ENCODE measurements at regions not wholly inside any gene's neighbourhood (a gene's known extent, or its start where the extent isn't known, plus 50 kb on each side); places are given as distances from the start of the nearest gene placed in this dataset.

DNA sequence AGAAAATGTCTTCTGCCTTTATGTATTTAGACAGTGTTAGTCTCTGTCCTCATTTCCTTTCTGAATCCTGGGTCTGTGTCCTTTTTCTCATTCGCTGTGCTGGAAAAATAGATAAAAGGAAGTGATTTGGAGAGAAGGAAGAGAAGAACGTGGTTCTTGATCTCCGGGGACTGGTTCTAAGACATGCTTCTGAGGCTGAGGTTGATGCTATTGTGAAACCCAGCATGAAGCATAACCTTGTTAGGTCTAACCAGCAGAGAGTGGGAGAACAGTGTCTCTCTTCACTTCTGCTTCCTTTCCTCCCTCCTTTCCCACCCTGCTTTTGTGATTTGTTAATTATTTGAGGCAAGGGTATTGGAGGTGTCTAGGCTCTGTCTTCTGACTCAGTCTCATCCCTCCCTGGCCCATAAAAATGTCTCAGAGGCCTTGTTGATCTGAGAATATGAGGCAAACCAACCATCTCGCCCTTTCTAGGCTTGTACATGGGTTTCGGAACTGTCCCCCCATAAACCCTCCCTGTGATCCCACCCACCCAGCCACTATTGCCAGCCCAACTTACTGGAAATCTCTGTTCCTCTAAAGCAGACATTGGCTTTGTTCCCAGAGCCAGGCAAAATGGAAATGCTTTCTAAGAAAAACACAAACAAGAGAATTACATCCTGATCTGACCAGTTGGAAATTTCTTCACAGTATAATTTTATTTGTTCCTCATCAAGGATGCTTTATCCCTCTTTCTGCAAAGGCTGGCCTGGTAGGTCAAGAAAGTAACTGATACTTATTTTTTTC is 360.6 kb upstream of the TNP1 start:
- Histone ChIP-seq H3K4me1 (ENCODE audit: insufficient read depth, low read length) (no peaks in the 10 kb centered on the region), H3K9ac (ENCODE audit: low read depth, low read length) (no peak overlapping the region)

DNA sequence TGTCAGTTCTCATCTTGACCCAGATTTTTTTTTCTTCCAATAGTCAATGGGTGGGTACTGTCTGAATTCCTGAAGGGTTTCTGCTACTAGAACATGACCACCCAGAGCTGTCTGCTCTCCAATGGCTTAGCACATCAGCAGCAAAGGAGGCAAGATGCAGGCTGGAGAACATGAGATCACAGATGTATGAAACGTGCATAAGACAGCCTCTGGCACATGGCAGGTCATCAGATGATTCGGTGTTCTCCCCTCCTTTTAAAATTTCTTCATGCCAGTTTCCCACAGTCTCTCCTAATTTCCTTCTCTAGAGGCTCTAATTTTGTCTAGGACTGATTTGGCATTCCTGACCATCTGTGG is 359.3 kb upstream of the TNP1 start:
- H3K36me3 ChIP-seq (ENCODE audit: insufficient read depth, low read length): no peaks in the 10 kb centered on the region

More for the DNA sequence above, 360.6 kb upstream of the TNP1 start:
- H3K9me3 ChIP-seq (ENCODE audit: control insufficient read depth, insufficient read depth, low read length): no peaks in the 10 kb centered on the region
- H3K36me3 ChIP-seq (ENCODE audit: insufficient read depth, low read length): no peaks in the 10 kb centered on the region

DNA sequence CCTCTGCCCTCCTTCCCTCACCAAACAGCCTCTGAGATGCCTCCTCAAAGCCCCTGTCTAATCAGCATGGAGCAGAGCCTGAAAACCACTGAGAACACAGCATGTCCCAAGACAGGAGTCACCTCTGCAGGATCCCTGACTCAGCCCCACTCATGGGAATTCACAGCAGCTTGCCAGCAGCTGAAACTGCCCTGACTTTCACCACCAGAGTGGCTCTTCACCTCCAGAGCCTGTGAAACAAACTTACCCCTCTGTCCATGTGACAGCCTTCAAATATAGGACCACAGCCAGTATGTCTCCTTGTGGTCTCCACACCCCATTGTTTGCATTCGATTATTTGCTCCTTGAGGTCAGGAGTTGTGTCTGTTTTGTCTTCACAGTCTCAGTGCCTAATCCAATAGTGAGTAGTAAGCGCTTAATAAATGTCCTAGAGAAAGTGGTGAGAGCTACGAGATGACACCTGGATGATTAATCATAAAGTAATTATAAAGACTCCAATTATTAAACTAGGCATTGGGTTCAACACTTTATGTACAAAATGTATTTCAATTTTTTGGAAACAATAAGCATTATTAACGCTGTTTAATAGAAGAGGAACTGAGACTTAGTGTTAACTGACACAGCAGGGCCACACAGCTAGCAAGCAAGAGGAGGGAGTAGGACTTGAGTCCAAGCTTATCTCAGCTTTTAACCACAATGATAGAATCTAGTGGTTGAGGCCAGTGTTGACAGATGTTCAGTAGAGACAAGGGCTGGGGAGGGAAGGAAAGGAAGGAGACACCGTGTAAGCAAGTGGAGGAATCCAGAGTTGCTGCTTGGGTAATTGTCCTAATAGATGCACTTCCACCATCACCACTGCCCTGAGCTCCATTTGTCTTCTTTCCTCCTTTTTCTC is 358.7 kb upstream of the TNP1 start:
- Histone ChIP-seq H3K4me1 (ENCODE audit: insufficient read depth, low read length) (no peaks in the 10 kb centered on the region), H3K9ac (ENCODE audit: low read depth, low read length) (no peak overlapping the region), H3K9me3 (ENCODE audit: control insufficient read depth, insufficient read depth, low read length) (no peaks in the 10 kb centered on the region), H3K36me3 (ENCODE audit: insufficient read depth, low read length) (no peaks in the 10 kb centered on the region)

More for the DNA sequence above, 359.3 kb upstream of the TNP1 start:
- Histone ChIP-seq H3K9ac (ENCODE audit: low read depth, low read length) (no peak overlapping the region), H3K9me3 (ENCODE audit: control insufficient read depth, insufficient read depth, low read length) (no peaks in the 10 kb centered on the region), H3K4me1 (ENCODE audit: insufficient read depth, low read length) (no peaks in the 10 kb centered on the region)

DNA sequence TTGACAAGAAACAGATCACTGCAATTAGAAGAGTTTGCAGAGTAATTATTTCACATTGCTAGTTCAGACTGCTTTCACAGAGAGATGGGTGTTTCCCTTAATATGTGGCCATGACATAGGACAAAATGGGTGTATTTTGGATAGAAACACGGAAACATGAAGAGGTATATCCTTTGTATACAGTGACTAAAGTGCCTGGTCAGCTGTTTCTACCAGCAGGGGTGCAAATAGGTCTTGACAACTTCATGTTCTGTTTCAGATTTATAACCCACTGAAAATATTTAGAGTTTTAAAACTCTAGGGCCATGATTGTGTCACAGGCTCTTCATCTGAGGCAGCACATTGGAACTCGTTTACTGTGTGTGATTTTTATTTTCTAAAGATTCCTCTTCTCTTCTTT is 357.1 kb upstream of the TNP1 start:
- Histone ChIP-seq H3K4me1 (ENCODE audit: insufficient read depth, low read length) (no peaks in the 10 kb centered on the region), H3K9ac (ENCODE audit: low read depth, low read length) (no peak overlapping the region), H3K9me3 (ENCODE audit: control insufficient read depth, insufficient read depth, low read length) (no peaks in the 10 kb centered on the region), H3K36me3 (ENCODE audit: insufficient read depth, low read length) (no peaks in the 10 kb centered on the region)

DNA sequence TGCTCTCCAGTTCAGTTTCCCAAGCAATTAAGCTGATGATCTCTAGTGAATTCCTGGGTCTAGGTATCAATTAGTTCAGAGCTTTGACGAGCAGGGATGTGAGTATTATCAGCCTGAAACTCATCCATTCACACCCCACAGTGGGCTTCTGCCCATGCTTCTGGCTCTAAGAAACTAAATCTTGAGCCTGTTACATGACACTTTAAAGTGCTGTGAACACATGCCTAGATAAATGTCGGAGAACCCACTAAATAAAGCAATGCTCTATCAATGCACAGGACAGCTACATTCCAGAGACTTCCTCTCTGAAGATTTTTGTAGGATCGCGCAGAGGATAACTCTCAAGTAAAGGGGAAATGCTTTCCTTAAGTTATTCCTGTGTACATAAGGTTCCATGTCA is 356.5 kb upstream of the TNP1 start:
- Histone ChIP-seq H3K9me3 (ENCODE audit: control insufficient read depth, insufficient read depth, low read length) (no peaks in the 10 kb centered on the region; the same call in 1 of the 2 replicates), H3K36me3 (ENCODE audit: insufficient read depth, low read length) (no peaks in the 10 kb centered on the region), H3K4me1 (ENCODE audit: insufficient read depth, low read length) (no peaks in the 10 kb centered on the region), H3K9ac (ENCODE audit: low read depth, low read length) (no peak overlapping the region)

DNA sequence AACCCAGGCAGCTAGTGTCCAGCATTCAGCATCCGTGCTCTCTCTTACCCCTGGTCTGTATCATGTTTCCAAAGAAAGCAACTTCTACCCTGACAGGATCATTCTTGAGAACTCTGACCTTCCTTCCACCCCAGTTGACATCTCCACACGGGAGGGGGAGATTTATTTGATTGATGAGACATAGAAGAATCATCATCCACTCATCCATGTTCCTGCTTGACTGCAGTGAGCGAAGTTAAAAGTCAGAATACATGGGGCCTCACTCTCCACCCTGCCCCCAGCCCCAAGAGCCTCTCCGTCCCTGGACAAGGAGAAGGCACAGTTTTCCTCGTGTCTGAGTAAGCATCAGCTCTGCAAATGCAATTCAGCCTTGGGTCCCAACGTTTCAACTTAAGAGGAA is 356.0 kb upstream of the TNP1 start:
- H3K36me3 ChIP-seq (ENCODE audit: insufficient read depth, low read length): no peaks in the 10 kb centered on the region
- no peaks in the 10 kb centered on the region for H3K4me1 ChIP-seq (ENCODE audit: insufficient read depth, low read length)
- H3K9me3 ChIP-seq (ENCODE audit: control insufficient read depth, insufficient read depth, low read length): no peaks in the 10 kb centered on the region; the same call in 1 of the 2 replicates
- H3K9ac ChIP-seq (ENCODE audit: low read depth, low read length): no peak overlapping the region

DNA sequence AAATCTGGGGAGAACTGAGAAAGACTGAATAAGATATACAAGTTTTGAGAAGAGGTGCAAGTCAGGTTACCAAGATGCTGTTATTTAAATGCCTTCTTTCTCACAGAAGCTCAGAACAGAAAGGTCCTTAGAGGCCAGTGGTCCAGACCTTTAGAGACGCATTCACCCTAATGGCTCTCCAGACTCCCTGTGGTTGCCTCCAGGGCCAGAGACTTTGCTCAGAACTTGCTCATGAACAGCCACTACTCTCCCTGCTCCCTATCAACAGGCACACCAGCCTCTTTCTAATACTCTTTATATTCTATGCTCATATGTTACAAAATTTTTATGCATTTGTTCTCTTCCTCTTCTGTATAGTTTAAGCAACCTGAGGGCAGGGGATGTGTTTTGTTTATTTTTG is 349.0 kb upstream of the TNP1 start:
- Histone ChIP-seq H3K36me3 (ENCODE audit: insufficient read depth, low read length) (no peaks in the 10 kb centered on the region), H3K4me1 (ENCODE audit: insufficient read depth, low read length) (peaks cover 13% of the 10 kb centered on the region), H3K9ac (ENCODE audit: low read depth, low read length) (no peak overlapping the region)

DNA sequence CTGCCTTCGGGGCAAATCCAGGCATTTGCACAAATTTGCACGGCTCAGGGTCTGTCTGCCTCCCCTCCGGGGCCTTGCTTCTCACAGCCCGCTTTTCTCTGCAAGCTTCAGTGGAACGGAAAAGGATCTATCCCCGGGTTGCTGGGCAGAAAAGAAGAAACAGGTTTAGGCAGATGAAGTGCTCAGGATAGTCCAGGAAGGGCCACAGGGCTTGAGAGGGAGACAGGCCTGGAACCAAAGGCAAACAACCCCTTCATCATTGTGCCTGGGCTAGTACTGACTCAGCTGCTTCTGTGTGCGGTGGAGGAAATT is 347.8 kb upstream of the TNP1 start:
- Histone ChIP-seq H3K4me1 (ENCODE audit: insufficient read depth, low read length) (peaks cover 13% of the 10 kb centered on the region), H3K9me3 (ENCODE audit: control insufficient read depth, insufficient read depth, low read length) (peaks cover 7% of the 10 kb centered on the region; the same call in 1 of the 2 replicates), H3K9ac (ENCODE audit: low read depth, low read length) (no peak overlapping the region), H3K36me3 (ENCODE audit: insufficient read depth, low read length) (no peaks in the 10 kb centered on the region)

More for the DNA sequence above, 349.0 kb upstream of the TNP1 start:
- H3K9me3 ChIP-seq (ENCODE audit: control insufficient read depth, insufficient read depth, low read length): no peaks in the 10 kb centered on the region; the same call in 1 of the 2 replicates

DNA sequence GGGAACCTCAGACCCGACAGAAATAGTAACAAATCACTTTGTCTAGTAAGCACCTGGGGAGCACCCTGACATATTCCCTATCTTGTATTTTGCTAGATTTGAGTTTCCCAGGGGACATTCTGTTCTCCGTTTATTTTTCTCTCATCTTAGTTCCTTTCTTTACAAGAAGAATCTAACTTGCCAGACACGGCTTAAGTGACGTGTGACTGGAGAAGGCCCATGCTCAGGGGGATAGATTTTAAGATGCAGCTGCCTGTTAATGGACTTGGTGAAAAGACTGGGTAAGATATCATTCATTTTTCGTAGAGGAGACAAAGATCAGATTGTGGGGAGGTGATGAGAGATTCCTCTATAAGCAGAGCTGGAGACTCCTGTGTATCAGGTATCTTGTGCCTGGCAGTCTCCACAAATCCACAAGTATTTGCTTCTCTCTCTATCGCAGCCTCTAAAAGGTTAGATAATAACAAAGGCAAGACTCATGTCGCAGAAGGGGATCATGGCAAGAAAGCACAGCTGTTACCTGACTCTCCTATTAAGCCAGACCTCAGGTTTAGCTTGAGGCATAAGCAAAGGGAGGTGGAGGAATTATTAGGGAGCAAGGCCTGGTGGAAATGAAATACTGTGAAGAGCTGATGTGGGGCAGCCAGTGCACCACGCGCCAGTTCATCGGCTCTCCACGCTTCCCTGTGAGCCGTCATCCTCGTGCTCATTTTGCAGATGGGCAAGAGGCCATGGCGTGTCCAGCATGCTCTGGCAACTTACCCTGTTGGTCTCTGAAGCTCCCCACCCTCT is 347.2 kb upstream of the TNP1 start:
- H3K36me3 ChIP-seq (ENCODE audit: insufficient read depth, low read length): no peaks in the 10 kb centered on the region
- H3K9ac ChIP-seq (ENCODE audit: low read depth, low read length): no peak overlapping the region
- H3K4me1 ChIP-seq (ENCODE audit: insufficient read depth, low read length): peaks cover 13% of the 10 kb centered on the region
- H3K9me3 ChIP-seq (ENCODE audit: control insufficient read depth, insufficient read depth, low read length): peaks cover 7% of the 10 kb centered on the region; the same call in 1 of the 2 replicates

DNA sequence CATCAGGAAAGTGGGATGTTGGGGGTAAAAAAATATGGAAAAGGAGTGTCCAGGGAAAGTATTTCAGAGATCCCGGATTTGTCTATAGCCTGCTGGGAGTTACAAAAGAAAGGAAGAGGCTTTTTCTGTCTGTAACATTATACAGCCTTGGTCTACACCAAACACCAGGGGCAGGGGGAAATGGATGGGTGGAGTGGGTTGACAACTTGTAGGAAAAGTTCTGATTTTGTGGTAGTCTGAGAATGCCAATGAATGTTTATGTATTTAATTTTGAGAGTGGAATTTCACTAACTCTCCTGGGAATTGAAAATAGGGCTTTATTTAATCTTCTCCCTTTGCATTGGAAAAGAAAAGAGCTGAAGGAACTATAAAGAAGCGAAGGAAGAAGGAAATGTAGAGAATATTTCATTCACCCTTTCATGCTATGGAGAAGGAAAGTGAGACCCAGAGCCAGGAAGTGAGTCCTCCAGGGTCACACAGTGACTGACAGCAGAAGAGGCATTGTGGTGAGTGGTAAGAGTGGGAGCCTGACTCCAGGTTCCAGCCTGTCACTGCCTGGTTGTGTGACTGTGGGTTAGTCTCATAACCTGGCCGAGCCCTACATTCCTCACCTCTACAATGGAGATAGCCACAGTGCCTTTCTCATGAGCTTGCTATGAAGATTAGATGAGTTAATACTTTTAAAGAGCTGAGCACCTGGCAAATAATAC is 346.3 kb upstream of the TNP1 start:
- no peaks in the 10 kb centered on the region for H3K36me3 ChIP-seq (ENCODE audit: insufficient read depth, low read length)
- peaks cover 13% of the 10 kb centered on the region for H3K4me1 ChIP-seq (ENCODE audit: insufficient read depth, low read length)
- H3K9me3 ChIP-seq (ENCODE audit: control insufficient read depth, insufficient read depth, low read length): peaks cover 7% of the 10 kb centered on the region; the same call in 1 of the 2 replicates
- H3K9ac ChIP-seq (ENCODE audit: low read depth, low read length): no peak overlapping the region

DNA sequence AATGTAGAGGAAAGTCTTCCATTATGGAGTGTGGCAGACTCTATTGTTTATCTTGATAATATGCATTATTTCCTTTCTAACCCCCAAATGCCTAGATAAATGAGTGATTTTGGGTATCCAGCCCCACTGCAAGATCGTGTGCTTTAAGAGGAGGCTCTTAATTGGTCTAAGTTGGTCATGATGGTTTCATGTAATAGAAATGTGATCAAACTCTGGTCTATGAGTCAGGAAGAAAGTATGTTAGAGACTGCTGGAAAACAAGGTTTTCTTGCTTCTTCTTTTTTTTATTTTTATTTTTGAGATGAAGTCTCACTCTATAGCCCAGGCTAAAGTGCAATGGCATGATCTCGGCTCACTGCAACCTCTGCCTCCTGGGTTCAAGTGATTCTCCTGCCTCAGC is 344.5 kb upstream of the TNP1 start:
- Histone ChIP-seq H3K9ac (ENCODE audit: low read depth, low read length) (no peak overlapping the region), H3K9me3 (ENCODE audit: control insufficient read depth, insufficient read depth, low read length) (peaks cover 7% of the 10 kb centered on the region; the same call in 1 of the 2 replicates), H3K4me1 (ENCODE audit: insufficient read depth, low read length) (peaks cover 11% of the 10 kb centered on the region), H3K36me3 (ENCODE audit: insufficient read depth, low read length) (no peaks in the 10 kb centered on the region)

DNA sequence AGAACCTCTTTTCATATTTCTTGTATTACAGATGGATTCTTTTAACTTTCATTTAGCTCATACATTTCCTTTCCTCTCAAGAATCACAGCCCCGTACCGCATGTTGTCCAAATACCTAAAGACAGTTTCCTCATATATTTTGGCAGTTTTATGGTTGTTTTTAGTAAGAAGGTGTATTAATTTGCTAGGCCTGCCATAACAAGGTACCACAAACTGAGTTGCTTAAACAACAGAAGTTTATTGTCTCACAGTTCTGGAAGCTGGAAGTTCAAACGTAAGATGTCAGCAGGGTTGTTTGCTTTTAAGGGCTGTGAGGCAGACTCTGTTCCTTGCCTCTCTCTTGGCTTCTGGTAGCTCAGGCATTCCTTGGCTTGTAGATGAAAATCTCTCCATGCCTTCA is 343.2 kb upstream of the TNP1 start:
- Histone ChIP-seq H3K4me1 (ENCODE audit: insufficient read depth, low read length) (no peaks in the 10 kb centered on the region; the same call in 1 of the 2 replicates), H3K9me3 (ENCODE audit: control insufficient read depth, insufficient read depth, low read length) (peaks cover 7% of the 10 kb centered on the region; the same call in 1 of the 2 replicates), H3K36me3 (ENCODE audit: insufficient read depth, low read length) (no peaks in the 10 kb centered on the region), H3K9ac (ENCODE audit: low read depth, low read length) (no peak overlapping the region)

DNA sequence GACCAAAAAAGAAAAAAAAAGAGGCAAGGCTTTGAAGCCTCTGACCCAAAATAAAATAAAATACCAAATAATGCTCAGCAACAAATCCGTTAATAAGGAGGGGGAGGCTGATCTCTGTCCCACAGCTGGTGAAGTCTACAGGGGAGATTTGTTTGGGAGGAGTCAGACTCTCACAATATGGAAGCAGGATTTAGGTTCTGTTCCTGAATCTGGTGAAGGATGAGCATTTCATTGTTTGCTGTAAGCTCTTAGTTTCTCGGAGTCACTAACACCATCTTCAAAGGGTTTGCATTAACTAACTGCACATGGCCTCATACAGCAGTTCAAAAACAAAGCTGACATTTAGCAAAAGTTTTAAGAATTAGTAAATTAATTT is 339.4 kb upstream of the TNP1 start:
- Histone ChIP-seq H3K9me3 (ENCODE audit: control insufficient read depth, insufficient read depth, low read length) (peaks cover 7% of the 10 kb centered on the region; the same call in 1 of the 2 replicates), H3K4me1 (ENCODE audit: insufficient read depth, low read length) (no peaks in the 10 kb centered on the region), H3K9ac (ENCODE audit: low read depth, low read length) (no peak overlapping the region), H3K36me3 (ENCODE audit: insufficient read depth, low read length) (no peaks in the 10 kb centered on the region)
